ENCODE measurements at regions not wholly inside any gene's neighbourhood (a gene's known extent, or its start where the extent isn't known, plus 50 kb on each side); places are given as distances from the start of the nearest gene placed in this dataset.

DNA sequence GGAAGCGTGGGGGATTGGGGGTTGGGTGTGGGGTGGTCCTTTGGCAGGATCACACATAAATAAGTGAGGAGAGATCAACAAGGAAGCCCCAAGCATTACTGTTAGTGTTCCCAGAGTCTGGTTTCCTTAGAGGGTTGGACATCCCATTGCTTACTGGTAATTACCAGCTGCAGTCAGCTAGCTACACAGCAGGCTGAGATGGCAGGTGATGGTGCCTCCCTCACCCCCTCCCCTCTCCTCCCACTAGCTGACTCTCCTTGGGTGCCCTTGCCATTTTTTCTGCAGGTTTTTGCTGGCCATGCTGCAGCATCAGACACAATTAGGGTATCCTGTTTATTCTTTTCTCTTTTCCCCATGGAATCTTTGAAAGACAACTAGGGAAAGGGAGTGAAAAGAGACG is 107.5 kb upstream of the TLR4 start:
- TF ChIP-seq, protein P1, sequence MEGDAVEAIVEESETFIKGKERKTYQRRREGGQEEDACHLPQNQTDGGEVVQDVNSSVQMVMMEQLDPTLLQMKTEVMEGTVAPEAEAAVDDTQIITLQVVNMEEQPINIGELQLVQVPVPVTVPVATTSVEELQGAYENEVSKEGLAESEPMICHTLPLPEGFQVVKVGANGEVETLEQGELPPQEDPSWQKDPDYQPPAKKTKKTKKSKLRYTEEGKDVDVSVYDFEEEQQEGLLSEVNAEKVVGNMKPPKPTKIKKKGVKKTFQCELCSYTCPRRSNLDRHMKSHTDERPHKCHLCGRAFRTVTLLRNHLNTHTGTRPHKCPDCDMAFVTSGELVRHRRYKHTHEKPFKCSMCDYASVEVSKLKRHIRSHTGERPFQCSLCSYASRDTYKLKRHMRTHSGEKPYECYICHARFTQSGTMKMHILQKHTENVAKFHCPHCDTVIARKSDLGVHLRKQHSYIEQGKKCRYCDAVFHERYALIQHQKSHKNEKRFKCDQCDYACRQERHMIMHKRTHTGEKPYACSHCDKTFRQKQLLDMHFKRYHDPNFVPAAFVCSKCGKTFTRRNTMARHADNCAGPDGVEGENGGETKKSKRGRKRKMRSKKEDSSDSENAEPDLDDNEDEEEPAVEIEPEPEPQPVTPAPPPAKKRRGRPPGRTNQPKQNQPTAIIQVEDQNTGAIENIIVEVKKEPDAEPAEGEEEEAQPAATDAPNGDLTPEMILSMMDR (IDR thresholded peaks at IDR 0.05): no peak
- TF ChIP-seq POLR2AphosphoS5 (IDR thresholded peaks at IDR 0.05; ENCODE audit: insufficient read depth in 1 of 2, low read depth in 1 of 2): no peak
